NCI-H1694 (cell line): ENCODE measurements at regions not wholly inside any gene's neighbourhood (a gene's known extent, or its start where the extent isn't known, plus 50 kb on each side); places are given as distances from the start of the nearest gene placed in this dataset.
A peak's percentile ranks its signal among the peaks of the same experiment; 100 is the strongest.
"Not testable (repeated sequence)": the region's sequence is repeated elsewhere in the genome, so short reads cannot be mapped to it uniquely, and the experiment has no call there.

Experiments
- DNase-seq: peaks from one replicate; lab custom pipeline; 2025; lab: John Stamatoyannopoulos, UW

GRCh38 chr18:79579807-79580497, 99.7 kb upstream of the CTDP1 start:
- DNase-seq, result no peak

GRCh38 chr18:79580498-79581171, 99.0 kb upstream of the CTDP1 start:
- DNase-seq, result no peak

GRCh38 chr18:79581406-79581805, 98.2 kb upstream of the CTDP1 start:
- DNase-seq, result no peak

GRCh38 chr18:79581911-79582310, 97.7 kb upstream of the CTDP1 start:
- no peak for DNase-seq

GRCh38 chr18:79582978-79583377, 96.6 kb upstream of the CTDP1 start:
- DNase-seq, result no peak

- DNase-seq, result no peak
These were observed 96.2 kb upstream of the CTDP1 start for GRCh38 chr18:79583426-79583825.

GRCh38 chr18:79583984-79584401, 95.6 kb upstream of the CTDP1 start:
- peak; percentile 35 for DNase-seq

- no peak for DNase-seq
These were observed 94.9 kb upstream of the CTDP1 start for GRCh38 chr18:79584491-79585394.

- no peak for DNase-seq
These were observed 93.9 kb upstream of the CTDP1 start for GRCh38 chr18:79585395-79586370.

- DNase-seq, result no peak
These were observed 93.0 kb upstream of the CTDP1 start for GRCh38 chr18:79586436-79587225.

GRCh38 chr18:79587226-79587741, 92.3 kb upstream of the CTDP1 start:
- no peak for DNase-seq

- DNase-seq, result no peak
These were observed 91.6 kb upstream of the CTDP1 start for GRCh38 chr18:79587779-79588635.

GRCh38 chr18:79588636-79589481, 90.7 kb upstream of the CTDP1 start:
- no peak for DNase-seq

- no peak for DNase-seq
These were observed 90.0 kb upstream of the CTDP1 start for GRCh38 chr18:79589601-79590091.

GRCh38 chr18:79590191-79591031, 89.2 kb upstream of the CTDP1 start:
- DNase-seq, result no peak

GRCh38 chr18:79591032-79591308, 88.6 kb upstream of the CTDP1 start:
- DNase-seq, result no peak

- not testable (repeated sequence) for DNase-seq
These were observed 86.9 kb upstream of the CTDP1 start for GRCh38 chr18:79592684-79593083.
